SK-MEL-5 (cell line): ENCODE measurements at regions not wholly inside any gene's neighbourhood (a gene's known extent, or its start where the extent isn't known, plus 50 kb on each side); places are given as distances from the start of the nearest gene placed in this dataset.

Experiments used
- DNase-seq: peaks from one replicate; pipeline ENCODE4 v3.0.0-alpha.2; 2016; ENCODE audit warnings: low read depth, low spot score
- in situ Hi-C: cut with HindIII; loops from 2 replicates; pipeline ENCODE4 v1.10.0; 2016; ENCODE audit warnings: low sequenced_read_pairs, high pct_unique_total_duplicates, low pct_unique_long_range_greater_than_20kb

DNA sequence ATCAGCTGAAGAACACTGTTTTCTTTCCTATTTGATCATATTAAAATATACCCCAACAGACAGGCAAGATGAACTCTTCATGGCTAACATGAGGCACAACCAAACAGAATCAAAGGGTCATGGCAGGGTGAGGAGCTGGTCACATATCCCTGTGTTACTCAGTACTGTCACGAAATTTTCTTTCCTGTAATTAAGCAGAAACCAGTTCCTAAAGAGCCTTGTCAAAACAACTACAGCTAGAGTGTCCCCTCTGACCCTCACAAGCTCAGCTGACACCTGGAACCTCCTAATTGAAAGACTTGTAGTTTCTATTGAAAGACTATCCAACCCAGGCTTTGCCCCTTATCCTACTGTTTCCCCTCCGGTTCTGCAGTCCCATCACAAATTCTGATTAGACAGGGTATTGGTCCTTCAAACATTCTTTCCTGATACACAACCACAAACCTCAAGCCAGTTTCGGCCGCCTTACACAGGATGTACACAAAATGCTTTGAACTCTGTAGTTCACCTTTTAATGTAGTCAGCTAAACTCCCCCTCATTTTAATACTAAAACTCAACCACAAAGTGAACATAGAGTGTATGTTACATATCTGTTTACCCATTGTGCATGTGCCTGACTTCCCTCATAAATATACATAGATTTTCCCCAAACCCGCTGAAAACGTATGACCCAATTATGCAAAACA is 651.9 kb downstream of the MRPL39 start:
- DNase-seq: no peak
- in situ Hi-C loops: no loop called here

- in situ Hi-C loops: no loop called here
- no peak for DNase-seq
Measured at GRCh38 chr21:24948186-24948585, 659.1 kb downstream of the MRPL39 start.

- no peak for DNase-seq
- in situ Hi-C loops: no loop called here
Measured at GRCh38 chr21:24945910-24946309, 661.4 kb downstream of the MRPL39 start.

DNA sequence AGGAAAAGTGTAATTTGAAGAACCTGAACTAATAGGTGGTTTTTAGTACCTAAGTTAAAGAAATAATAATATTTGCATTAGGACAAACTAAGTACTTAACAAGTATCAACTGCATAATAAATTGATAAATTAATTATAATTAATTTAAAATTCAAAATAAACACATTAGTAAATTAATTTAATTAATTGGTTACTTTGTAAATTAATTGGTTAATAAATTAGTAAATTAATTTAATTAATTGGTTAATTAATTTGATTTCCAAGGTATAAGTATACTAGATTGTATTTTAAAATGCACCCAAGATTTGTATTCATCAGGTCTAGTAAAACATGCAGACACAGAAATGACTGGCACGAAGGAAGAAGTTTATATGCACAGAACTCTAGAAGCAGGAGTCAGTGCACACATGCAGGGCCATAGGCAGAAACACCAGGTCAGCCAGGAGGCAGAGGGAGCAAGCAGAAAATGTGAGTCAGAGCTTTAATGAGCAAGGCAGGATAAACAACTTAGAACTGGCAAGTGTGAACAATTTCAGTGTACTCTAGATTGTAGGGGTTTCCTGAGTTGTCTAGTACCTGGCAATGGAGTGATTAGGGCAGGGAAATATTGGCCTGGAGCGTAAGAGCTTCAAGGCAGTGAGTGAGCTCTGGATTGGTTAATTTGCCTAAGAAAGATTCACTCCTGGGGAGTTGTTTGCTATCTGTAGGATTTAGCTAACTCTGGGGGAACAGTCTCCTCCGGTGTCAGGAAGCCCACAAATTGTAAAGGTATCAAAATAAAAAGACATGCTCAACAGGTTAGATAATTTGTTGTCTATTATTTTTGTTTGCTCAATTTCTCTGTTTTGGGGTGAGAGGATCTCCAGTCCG is 665.7 kb downstream of the MRPL39 start:
- in situ Hi-C loops: no loop called here
- no peak for DNase-seq

- in situ Hi-C loops: no loop called here
- DNase-seq: no peak
Measured at GRCh38 chr21:24939291-24939690, 668.0 kb downstream of the MRPL39 start.

GRCh38 chr21:24938573-24938972 is 668.7 kb downstream of the MRPL39 start:
- in situ Hi-C loops: no loop called here
- DNase-seq: no peak

GRCh38 chr21:24935991-24936390 is 671.3 kb downstream of the MRPL39 start:
- in situ Hi-C loops: no loop called here
- no peak for DNase-seq

- no peak for DNase-seq
- in situ Hi-C loops: no loop called here
Measured at GRCh38 chr21:24910591-24910990, 696.7 kb downstream of the MRPL39 start.

DNA sequence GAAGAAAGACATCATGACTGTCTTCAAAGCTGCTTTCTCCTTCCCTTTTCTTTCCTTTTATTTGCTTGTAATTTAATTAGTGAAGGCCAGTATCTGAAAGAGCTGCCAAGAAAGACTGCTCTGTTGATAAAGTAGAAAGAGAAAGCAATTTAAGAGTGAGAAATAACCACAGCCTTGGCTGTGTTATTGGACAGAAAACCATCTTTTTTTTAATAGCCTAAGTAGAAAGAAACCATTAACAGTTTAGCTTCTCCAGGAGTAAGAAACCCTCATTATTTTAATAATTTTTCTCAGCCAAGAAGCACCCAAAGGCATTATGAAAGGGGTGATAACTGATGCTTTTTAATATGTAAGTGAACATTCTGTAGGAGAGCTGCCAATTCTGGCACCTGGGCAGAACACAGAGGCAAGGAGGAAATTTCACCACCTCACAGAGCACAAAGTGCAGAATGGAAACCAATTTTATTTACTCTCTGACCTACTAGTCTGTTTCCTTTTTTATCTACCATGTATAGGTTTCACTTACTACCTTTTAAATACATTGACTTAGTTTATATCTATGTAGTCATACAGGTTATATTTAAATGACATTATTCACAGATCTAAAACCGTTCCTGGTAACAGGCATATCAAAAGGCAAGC is 703.2 kb downstream of the MRPL39 start:
- no peak for DNase-seq
- in situ Hi-C loops: no loop called here

DNA sequence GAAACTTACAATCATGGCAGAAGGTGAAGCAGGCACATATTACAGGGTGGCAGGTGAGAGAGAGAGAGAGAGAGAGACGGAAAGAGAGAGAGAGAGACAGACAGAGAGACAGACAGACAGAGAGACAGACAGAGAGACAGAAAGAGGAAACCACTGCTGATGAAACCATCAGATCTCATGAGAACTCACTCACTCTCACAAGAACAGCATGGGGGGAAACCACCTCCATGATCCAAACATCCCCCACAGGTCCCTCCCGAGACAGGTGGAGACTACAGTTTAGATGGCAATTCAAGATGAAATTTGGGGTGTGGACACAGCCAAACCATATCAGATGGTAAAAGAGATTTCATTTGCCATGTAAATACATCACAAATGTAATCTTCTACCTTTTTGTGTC is 708.1 kb downstream of the MRPL39 start:
- no peak for DNase-seq
- in situ Hi-C loops: no loop called here

- DNase-seq: no peak
- in situ Hi-C loops: no loop called here
Measured at GRCh38 chr21:24897883-24898282, 709.4 kb downstream of the MRPL39 start.

DNA sequence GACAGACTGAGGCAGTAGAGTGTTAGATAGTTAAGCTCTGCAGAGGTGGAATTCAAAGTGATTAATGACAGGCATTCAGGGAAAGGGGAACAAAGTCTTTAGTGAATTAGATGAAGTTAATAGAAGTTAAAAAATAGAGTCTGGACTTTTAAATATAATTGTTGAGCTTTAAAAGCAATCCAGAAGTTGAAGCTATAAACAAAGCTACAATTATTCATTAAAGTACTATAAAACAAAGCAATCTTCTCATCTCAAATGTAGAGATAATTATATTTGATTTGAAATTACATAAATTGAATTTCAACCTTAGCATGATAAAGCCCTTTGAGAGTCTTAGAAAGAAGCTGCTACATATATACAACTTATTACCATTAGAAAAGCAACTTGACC is 710.6 kb downstream of the MRPL39 start:
- DNase-seq: no peak
- in situ Hi-C loops: no loop called here

GRCh38 chr21:24895885-24896734 is 711.2 kb downstream of the MRPL39 start:
- in situ Hi-C loops: no loop called here
- DNase-seq: peak; percentile 51

DNA sequence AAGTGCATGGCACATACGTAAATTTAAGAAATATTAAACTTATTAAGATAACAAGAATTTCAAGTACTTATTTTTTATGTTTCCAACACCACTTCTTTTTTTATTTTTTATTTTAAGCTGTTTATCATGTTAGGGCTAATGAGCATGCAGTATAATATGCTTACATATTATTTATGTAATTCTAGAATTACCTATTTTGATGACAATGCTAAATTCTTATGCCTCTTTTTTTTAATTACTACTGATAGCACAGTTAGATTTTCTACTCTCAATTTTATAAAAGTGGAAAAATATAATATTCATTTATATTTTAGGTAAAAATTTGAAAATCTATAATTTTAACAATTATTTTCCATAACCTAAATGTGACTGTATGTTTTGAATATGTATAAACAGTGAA is 713.0 kb downstream of the MRPL39 start:
- no peak for DNase-seq
- in situ Hi-C loops: no loop called here

DNA sequence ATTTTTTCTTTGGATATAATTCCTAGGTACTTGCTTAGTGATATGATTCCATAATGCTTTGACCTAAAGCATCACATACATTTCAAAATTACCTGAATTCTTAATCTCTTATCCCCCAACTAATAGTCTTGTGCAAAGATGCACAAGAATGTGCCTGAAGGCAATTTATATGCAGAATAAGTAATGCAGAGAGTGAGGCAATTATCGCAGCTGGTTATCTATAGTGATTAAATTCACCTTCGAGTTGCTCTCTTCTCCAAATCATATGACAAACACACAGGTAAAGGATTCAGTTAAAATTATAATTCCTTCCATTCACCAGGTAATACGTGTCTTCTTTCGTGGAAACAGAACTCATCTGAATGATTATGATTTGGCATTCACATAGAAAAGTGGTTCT is 717.3 kb downstream of the MRPL39 start:
- in situ Hi-C loops: no loop called here
- no peak for DNase-seq

GRCh38 chr21:24881506-24881905 is 725.8 kb downstream of the MRPL39 start:
- no peak for DNase-seq
- in situ Hi-C loops: no loop called here

DNA sequence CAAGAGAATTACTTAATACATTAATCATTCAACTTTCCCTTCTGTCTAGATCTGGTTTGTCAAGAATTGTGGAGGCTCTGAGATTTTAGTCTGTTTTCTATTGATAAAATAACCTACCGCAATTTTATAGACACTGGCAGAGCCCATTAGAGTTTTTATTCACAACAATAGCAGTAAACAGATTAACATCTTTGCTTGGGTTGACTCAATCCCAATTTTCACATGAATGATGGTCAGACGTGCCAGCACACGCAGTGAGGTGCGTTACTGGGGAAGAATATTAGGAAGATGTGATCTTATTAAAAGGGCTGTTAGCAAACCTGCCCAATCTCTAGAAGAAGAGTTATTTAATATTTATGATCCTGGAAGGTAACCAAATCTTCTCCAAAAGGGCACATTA is 736.6 kb downstream of the MRPL39 start:
- no peak for DNase-seq
- in situ Hi-C loops: no loop called here

DNA sequence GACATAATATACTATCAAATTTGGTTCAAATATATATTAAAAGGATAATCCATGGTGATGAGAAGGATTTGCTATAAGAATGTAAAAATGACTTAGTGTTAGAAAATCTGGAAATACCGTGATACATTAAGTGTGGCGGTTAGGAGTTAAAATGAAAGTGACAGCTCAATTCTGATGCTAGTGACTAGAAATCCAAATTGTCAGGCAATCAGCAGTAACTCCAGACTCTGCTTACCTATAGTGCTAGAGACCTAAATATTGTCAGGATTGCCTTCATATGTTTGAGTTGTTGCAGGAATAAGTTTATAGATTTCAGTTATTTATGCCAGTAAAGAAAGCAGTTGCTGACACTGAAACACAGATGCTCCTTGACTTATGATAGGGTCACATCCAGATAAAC is 737.4 kb downstream of the MRPL39 start:
- no peak for DNase-seq
- in situ Hi-C loops: no loop called here
